Sigmoid colon (tissue), 6 donors: ENCODE measurements at regions not wholly inside any gene's neighbourhood (a gene's known extent, or its start where the extent isn't known, plus 50 kb on each side); places are given as distances from the start of the nearest gene placed in this dataset.
"Not testable (repeated sequence)": the region's sequence is repeated elsewhere in the genome, so short reads cannot be mapped to it uniquely, and the experiment has no call there.

ENCODE experiments used
- DNase-seq: peaks from one replicate; pipeline ENCODE4 v3.0.0-alpha.2; 2019
- H3K27ac ChIP-seq, 4 donors: fragments of 200-600 bp; sonication (generic); one replicate each; pipeline ENCODE4 v1.5.1; 2016 to 2019; ENCODE audit warnings: mild to moderate bottlenecking in 1 of 4
- H3K27me3 ChIP-seq, 3 donors: fragments of 200-600 bp; sonication (generic); one replicate each; pipeline ENCODE4 v1.5.1; 2019; ENCODE audit warnings: mild to moderate bottlenecking in 1 of 3
- H3K36me3 ChIP-seq, 4 donors: fragments of 200-600 bp; sonication (generic); one replicate each; pipeline ENCODE4 v1.5.1; 2016 to 2019
- H3K4me1 ChIP-seq, 4 donors: fragments of 200-600 bp; sonication (generic); one replicate each; pipeline ENCODE4 v1.5.1; 2017 to 2019
- H3K4me3 ChIP-seq, 4 donors: fragments of 200-600 bp; sonication (generic); one replicate each; pipeline ENCODE4 v1.5.1; 2017 to 2019; ENCODE audit warnings: mild to moderate bottlenecking in 2 of 4, moderate library complexity in 1 of 4
- H3K9me3 ChIP-seq, 4 donors: fragments of 200-600 bp in 3 of 4; sonication (generic) in 3 of 4; one replicate each; pipeline versions ENCODE4 v1.5.1 to v1.6.1; 2013 to 2019
- EP300 ChIP-seq, 4 donors: sonication (generic); formaldehyde crosslinking; IDR thresholded peaks; one replicate each; pipeline ENCODE4 v1.6.1; 2017; ENCODE audit warnings: antibody characterized with exemption in 4 of 4
- POLR2A ChIP-seq, 2 donors: fragments of 450-650 bp; IDR thresholded peaks; one replicate each; pipeline ENCODE4 v1.6.1; 2016; ENCODE audit warnings: antibody characterized with exemption in 2 of 2, mild to moderate bottlenecking in 2 of 2, moderate library complexity in 2 of 2
- POLR2AphosphoS5 ChIP-seq, 4 donors: sonication (generic); formaldehyde crosslinking; IDR thresholded peaks; one replicate each; pipeline ENCODE4 v1.6.1; 2017; ENCODE audit warnings: antibody characterized with exemption in 4 of 4
- WGBS, 2 donors: extraction: QIAGEN DNeasy Blood & Tissue Kit; methylation state at CpG; one replicate each; pipeline ENCODE4 v1.1.7; 2013; 5-methylcytosine and 5-hydroxymethylcytosine counted together
- intact Hi-C: fragments of 100-400 bp; cut with DNase I; formaldehyde crosslinking; loops from one replicate; pipeline ENCODE4 v1.15.1; 2023
- TF ChIP-seq, protein P1 (sequence below), 4 experiments: fragments of 450-650 bp in 3 of 4; fragments of 200-600 bp in 1 of 4; IDR thresholded peaks; one replicate each; pipeline ENCODE4 v1.5.1; 2016 to 2019; ENCODE audit warnings: antibody characterized with exemption in 4 of 4, mild to moderate bottlenecking in 3 of 4, moderate library complexity in 2 of 4
- donor health status: healthy with polysubstance abuse.
- donor health status: healthy.

DNA sequence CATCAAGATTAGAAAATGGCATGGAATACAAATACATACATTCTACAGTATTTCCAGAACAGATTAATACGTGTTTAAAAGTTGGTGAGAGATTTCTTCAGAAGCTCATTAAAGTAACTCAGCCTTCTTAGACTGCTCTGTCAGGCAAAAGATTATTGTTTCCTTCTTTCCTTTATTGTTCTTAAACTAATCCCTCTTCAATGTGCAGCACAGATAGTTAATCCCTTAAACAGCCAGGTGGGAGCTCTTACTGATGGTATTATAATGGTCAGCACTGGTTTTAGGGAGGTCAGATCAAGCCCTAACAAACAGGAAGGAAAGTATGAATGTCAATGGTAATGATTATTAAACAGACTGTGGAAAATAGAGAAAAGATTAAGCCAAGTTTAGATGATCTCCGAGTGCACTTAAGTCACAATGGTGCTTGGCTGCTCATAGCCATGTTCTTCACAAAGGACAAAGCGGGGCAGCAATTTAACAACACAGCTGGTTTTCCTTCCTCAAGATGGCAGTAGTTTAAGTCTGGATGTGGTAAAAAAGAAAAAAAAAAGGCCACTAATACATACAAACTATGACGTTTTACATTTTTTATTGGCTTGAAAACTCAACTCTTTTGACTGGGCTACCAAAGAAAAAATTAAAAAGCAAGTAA, 992.6 kb downstream of the PCDH9 start:
- Histone ChIP-seq H3K4me3 (no peak overlapping the region), H3K9me3 (no peaks in the 10 kb centered on the region), H3K27me3 (no peaks in the 10 kb centered on the region), H3K4me1 (no peaks in the 10 kb centered on the region), H3K27ac (no peak overlapping the region), H3K36me3 (no peaks in the 10 kb centered on the region)
- DNase-seq = no peak
- intact Hi-C loops = no loop called here
- WGBS, 2 donors = 79 to 83% methylated on average over 4 of the region's 4 CpGs
- no peak for TF ChIP-seq POLR2A (IDR thresholded peaks at IDR 0.05)
- no peak for TF ChIP-seq POLR2AphosphoS5 (IDR thresholded peaks at IDR 0.05)

DNA sequence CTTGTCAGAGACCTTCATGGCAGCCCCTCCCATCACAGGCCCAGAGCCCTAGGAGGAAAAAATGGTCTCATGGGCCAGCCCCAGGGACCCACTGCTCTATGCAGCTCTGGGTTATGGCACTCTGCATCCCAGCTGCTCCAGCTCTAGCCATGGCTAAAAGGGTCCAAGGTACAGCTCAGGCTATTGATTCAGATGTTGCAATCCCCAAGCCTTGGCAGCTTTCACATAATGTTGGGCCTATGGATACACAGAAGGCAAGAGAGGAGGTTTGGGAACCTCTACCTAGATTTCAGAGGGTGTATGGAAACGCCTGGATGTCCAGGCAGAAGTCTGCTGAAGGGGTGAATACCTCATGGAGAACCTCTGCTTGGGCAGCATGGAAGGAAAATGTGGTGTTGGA, 996.0 kb downstream of the PCDH9 start:
- H3K9me3 ChIP-seq = no peaks in the 10 kb centered on the region
- no peaks in the 10 kb centered on the region for H3K4me1 ChIP-seq
- no peaks in the 10 kb centered on the region for H3K36me3 ChIP-seq
- no peak overlapping the region for H3K27ac ChIP-seq
- TF ChIP-seq POLR2AphosphoS5 (IDR thresholded peaks at IDR 0.05) (no peak), EP300 (IDR thresholded peaks at IDR 0.05) (no peak)
- TF ChIP-seq, protein P1, sequence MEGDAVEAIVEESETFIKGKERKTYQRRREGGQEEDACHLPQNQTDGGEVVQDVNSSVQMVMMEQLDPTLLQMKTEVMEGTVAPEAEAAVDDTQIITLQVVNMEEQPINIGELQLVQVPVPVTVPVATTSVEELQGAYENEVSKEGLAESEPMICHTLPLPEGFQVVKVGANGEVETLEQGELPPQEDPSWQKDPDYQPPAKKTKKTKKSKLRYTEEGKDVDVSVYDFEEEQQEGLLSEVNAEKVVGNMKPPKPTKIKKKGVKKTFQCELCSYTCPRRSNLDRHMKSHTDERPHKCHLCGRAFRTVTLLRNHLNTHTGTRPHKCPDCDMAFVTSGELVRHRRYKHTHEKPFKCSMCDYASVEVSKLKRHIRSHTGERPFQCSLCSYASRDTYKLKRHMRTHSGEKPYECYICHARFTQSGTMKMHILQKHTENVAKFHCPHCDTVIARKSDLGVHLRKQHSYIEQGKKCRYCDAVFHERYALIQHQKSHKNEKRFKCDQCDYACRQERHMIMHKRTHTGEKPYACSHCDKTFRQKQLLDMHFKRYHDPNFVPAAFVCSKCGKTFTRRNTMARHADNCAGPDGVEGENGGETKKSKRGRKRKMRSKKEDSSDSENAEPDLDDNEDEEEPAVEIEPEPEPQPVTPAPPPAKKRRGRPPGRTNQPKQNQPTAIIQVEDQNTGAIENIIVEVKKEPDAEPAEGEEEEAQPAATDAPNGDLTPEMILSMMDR (IDR thresholded peaks at IDR 0.05) = no peak
- intact Hi-C loops = no loop called here
- no peaks in the 10 kb centered on the region for H3K27me3 ChIP-seq
- no peak overlapping the region for H3K4me3 ChIP-seq
- WGBS, 2 donors = 64 to 78% methylated on average over 1 of the region's 1 CpG
- DNase-seq = no peak

DNA sequence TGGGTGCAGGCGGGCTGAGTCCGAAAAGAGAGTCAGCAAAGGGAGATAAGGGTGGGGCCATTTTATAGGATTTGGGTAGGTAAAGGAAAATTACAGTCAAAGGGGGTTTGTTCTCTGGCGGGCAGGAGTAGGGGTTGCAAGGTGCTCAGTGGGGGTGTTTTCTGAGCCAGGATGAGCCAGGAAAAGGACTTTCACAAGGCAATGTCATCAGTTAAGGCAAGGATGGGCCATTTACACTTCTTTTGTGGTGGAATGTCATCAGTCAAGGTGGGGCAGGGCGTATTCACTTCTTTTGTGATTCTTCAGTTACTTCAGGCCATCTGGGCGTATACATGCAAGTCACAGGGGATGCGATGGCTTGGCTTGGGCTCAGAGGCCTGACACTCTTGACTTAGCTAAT, 998.2 kb downstream of the PCDH9 start:
- H3K4me1 ChIP-seq, H3K36me3 ChIP-seq, H3K9me3 ChIP-seq, H3K27ac ChIP-seq, intact Hi-C loops, H3K27me3 ChIP-seq, H3K4me3 ChIP-seq, DNase-seq: not testable (repeated sequence)
- WGBS, 2 donors = 87 to 90% methylated on average over 5 of the region's 6 CpGs

DNA sequence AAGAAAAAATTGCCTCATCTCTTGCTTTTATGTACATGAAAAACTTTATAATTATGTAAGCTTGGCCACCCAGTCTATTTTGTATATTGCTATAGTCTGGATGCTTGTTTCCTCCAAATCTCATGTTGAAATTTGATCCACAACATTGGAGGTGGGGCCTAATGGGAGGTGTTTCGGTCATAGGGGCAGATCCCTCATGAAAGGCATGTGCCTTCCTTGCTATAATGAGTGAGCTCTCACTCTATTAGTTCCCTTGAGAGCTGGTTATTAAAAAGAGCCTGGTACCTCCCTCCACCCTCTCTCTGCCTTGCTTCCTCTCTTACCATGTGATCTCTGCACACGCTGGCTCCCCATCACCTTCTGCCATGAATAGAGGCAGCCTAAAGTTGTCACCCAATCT, 1005.1 kb downstream of the PCDH9 start:
- WGBS, 2 donors = 88 to 90% methylated on average over 2 of the region's 2 CpGs
- TF ChIP-seq, protein P1 (IDR thresholded peaks at IDR 0.05) = no peak
- TF ChIP-seq EP300 (IDR thresholded peaks at IDR 0.05) = no peak
- TF ChIP-seq POLR2AphosphoS5 (IDR thresholded peaks at IDR 0.05) = no peak
- TF ChIP-seq POLR2A (IDR thresholded peaks at IDR 0.05) = no peak

DNA sequence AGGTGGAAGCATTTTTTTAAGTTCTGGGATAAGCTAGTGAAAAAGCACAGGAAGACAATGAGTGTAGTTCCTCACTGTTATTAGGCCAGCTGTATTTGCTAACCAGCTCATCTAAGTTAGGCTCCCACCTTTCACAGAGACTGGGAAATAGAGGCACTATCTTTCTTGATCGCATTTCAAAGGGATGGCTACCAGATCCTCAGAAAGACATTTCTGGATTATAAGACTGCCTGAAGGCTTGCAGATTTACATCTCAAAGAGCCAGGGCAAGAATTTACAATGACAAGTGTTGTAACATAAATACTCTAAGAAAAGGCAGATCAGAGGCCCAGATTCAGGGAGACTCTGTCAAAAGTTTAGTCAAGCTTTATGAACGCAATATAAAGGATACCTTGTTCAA, 1005.5 kb downstream of the PCDH9 start:
- WGBS, 2 donors = 72 to 98% methylated on average over 2 of the region's 2 CpGs
- H3K36me3 ChIP-seq = no peaks in the 10 kb centered on the region
- no peak for TF ChIP-seq EP300 (IDR thresholded peaks at IDR 0.05)
- TF ChIP-seq POLR2A (IDR thresholded peaks at IDR 0.05) = no peak
- TF ChIP-seq POLR2AphosphoS5 (IDR thresholded peaks at IDR 0.05) = no peak
- TF ChIP-seq, protein P1 (IDR thresholded peaks at IDR 0.05) = no peak
- H3K27ac ChIP-seq = no peak overlapping the region
- H3K4me1 ChIP-seq = peaks cover 0 to 10% (median 0%) of the 10 kb centered on the region in 4 donors
- H3K4me3 ChIP-seq = no peak overlapping the region
- no peaks in the 10 kb centered on the region for H3K27me3 ChIP-seq
- intact Hi-C loops = no loop called here
- no peaks in the 10 kb centered on the region for H3K9me3 ChIP-seq
- DNase-seq = no peak

More for the DNA sequence above, 1005.1 kb downstream of the PCDH9 start:
- H3K27ac ChIP-seq = no peak overlapping the region
- no peak overlapping the region for H3K4me3 ChIP-seq
- intact Hi-C loops = no loop called here
- peaks cover 0 to 10% (median 0%) of the 10 kb centered on the region in 4 donors for H3K4me1 ChIP-seq
- no peaks in the 10 kb centered on the region for H3K36me3 ChIP-seq
- H3K9me3 ChIP-seq = no peaks in the 10 kb centered on the region
- DNase-seq = no peak
- H3K27me3 ChIP-seq = no peaks in the 10 kb centered on the region

DNA sequence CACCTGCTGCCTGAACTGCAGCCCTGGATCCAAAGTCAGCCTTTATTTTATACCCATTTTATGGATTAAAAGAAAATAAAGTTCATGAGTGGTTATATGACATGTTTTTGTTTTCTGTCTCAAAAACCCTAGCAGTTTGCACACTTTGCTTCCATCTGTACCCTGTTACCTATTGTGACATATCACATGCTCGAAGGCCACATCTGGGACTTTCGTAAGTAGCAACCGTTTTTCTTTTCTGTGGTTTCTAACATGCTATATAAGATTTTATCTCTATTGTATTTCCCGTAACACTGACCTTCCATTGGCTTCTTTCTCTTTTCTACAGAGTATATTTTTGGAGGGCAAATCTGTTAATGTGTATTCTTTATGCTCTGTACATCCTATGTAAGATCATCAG, 1007.2 kb downstream of the PCDH9 start:
- Histone ChIP-seq H3K4me1 (peaks cover 0 to 10% (median 0%) of the 10 kb centered on the region in 4 donors), H3K27me3 (no peaks in the 10 kb centered on the region), H3K9me3 (no peaks in the 10 kb centered on the region), H3K36me3 (no peaks in the 10 kb centered on the region), H3K27ac (no peak overlapping the region), H3K4me3 (no peak overlapping the region)
- TF ChIP-seq POLR2AphosphoS5 (IDR thresholded peaks at IDR 0.05) (no peak), POLR2A (IDR thresholded peaks at IDR 0.05) (no peak), EP300 (IDR thresholded peaks at IDR 0.05) (no peak)
- TF ChIP-seq, protein P1 (IDR thresholded peaks at IDR 0.05) = no peak
- intact Hi-C loops = no loop called here
- WGBS, 2 donors = 66 to 88% methylated on average over 4 of the region's 4 CpGs
- DNase-seq = no peak
